ENCODE measurements at regions not wholly inside any gene's neighbourhood (a gene's known extent, or its start where the extent isn't known, plus 50 kb on each side); places are given as distances from the start of the nearest gene placed in this dataset.
"Not testable (repeated sequence)": the region's sequence is repeated elsewhere in the genome, so short reads cannot be mapped to it uniquely, and the experiment has no call there.

DNA sequence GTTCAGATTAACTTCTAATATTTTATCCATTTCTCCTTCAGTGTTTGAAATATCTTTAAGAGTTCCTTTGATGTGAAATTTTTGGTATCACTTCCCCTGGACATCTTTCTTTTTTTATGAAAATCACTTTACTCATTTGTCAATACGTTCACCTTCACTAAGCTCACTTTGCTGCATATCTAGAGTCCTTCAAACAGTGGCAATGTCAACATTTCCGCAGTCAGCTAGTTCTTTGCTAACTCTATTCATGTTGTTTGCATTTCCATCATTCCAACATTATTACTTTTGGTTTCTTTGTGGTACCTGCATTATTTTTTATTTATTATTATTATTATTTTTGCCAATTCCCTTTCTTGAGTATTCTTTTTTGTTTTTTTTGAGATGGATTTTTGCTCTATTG lies 203.0 kb downstream of the GPAT3 start:
- in situ Hi-C loops (cut with HindIII; ENCODE audit: low sequenced_read_pairs) = no loop called here
- DNase-seq (ENCODE audit: low read depth, low spot score) = no peak
- no peak overlapping the region for H3K4me3 ChIP-seq (ENCODE audit: low read depth, low read length)
- TF ChIP-seq, protein P1, sequence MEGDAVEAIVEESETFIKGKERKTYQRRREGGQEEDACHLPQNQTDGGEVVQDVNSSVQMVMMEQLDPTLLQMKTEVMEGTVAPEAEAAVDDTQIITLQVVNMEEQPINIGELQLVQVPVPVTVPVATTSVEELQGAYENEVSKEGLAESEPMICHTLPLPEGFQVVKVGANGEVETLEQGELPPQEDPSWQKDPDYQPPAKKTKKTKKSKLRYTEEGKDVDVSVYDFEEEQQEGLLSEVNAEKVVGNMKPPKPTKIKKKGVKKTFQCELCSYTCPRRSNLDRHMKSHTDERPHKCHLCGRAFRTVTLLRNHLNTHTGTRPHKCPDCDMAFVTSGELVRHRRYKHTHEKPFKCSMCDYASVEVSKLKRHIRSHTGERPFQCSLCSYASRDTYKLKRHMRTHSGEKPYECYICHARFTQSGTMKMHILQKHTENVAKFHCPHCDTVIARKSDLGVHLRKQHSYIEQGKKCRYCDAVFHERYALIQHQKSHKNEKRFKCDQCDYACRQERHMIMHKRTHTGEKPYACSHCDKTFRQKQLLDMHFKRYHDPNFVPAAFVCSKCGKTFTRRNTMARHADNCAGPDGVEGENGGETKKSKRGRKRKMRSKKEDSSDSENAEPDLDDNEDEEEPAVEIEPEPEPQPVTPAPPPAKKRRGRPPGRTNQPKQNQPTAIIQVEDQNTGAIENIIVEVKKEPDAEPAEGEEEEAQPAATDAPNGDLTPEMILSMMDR (IDR thresholded peaks at IDR 0.05; ENCODE audit: low read depth, low read length) = no peak

DNA sequence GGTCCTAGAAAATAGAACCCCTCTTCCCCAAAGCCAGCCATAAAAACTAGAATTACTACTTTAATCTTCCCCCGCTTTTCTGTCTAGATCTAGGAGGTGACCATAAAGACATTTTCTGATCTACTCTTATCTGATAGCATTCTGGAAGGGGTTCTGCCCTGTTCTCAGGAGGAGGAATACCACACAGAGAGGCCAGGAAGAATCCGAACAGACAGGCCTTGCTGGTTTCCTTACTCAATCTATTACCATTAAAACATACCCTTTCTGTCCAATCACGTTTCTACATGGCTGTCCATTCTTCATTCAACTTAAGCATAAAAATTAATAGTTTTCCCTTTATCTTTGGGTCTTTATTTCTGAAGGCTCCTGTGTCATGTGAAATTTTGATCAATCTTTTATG lies 198.7 kb downstream of the GPAT3 start:
- TF ChIP-seq, protein P1 (IDR thresholded peaks at IDR 0.05; ENCODE audit: low read depth, low read length) = no peak
- H3K4me3 ChIP-seq (ENCODE audit: low read depth, low read length) = no peak overlapping the region
- in situ Hi-C loops (cut with HindIII; ENCODE audit: low sequenced_read_pairs) = no loop called here

DNA sequence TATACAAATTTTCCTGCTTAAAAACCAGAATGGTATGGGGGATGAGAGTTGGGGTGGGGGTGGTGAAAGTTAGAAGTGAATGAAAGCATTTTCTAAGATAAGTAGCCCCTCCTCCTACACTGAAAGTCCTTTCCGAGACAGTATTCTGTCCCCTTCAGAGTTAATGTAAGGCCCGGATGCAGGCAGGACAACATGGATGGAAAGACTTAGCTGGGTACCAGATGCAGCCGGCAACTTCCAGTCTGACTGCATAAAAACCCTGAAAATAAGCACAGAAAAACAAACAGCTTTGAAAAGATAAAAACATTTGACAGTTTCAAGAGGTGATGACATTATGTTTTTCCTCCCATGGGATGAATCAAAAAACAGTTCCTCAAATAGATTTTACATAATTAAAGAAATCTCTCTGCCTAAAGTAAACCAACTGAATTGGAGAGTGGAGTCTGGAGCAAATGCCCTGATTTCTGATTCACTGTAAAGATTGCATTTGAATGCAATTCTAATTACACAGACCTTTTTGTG lies 196.3 kb downstream of the GPAT3 start:
- no peak overlapping the region for H3K4me3 ChIP-seq (ENCODE audit: low read depth, low read length)
- in situ Hi-C loops (cut with HindIII; ENCODE audit: low sequenced_read_pairs) = no loop called here
- DNase-seq (ENCODE audit: low read depth, low spot score) = no peak

More for the DNA sequence above, 198.7 kb downstream of the GPAT3 start:
- DNase-seq (ENCODE audit: low read depth, low spot score) = no peak

DNA sequence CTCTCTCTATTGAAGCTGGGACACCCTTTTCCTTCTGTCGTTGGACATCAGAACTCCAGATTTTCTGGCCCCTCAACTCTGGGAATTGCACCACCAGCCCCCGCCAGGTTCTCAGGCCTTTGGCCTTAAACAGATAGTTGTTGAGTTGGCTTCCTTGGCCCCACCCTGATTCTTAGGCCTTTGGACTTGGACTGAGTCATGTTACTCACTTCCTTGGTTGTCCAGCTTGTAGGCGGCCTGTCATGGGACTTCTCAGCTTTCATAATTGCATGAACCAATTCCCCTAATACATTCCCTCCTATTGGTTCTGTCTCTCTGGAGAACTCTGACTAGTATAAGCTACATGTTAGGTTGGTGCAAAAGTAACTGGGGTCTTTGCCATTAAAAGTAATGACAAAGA lies 195.7 kb downstream of the GPAT3 start:
- no peak overlapping the region for H3K4me3 ChIP-seq (ENCODE audit: low read depth, low read length)
- TF ChIP-seq, protein P1 (IDR thresholded peaks at IDR 0.05; ENCODE audit: low read depth, low read length) = no peak
- DNase-seq (ENCODE audit: low read depth, low spot score) = no peak
- in situ Hi-C loops (cut with HindIII; ENCODE audit: low sequenced_read_pairs) = no loop called here

More for the DNA sequence above, 196.3 kb downstream of the GPAT3 start:
- TF ChIP-seq, protein P1 (IDR thresholded peaks at IDR 0.05; ENCODE audit: low read depth, low read length) = no peak

DNA sequence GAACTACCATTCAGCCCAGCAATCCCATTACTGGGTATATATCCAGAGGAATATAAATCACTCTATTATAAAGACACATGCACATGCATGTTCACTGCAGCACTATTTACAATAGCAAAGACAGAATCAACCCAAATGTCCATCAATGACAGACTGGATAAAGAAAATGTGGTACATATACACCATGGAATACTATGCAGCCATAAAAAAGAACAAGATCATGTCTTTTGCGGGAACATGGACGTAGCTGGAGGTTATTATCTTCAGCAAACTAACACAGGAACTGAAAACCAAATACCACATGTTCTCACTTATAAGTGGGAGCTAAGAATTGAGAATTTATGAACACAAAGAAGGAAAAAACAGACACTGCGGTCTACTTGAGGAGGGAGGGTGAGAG lies 195.1 kb downstream of the GPAT3 start:
- in situ Hi-C loops (cut with HindIII; ENCODE audit: low sequenced_read_pairs); DNase-seq (ENCODE audit: low read depth, low spot score); H3K4me3 ChIP-seq (ENCODE audit: low read depth, low read length): not testable (repeated sequence)

DNA sequence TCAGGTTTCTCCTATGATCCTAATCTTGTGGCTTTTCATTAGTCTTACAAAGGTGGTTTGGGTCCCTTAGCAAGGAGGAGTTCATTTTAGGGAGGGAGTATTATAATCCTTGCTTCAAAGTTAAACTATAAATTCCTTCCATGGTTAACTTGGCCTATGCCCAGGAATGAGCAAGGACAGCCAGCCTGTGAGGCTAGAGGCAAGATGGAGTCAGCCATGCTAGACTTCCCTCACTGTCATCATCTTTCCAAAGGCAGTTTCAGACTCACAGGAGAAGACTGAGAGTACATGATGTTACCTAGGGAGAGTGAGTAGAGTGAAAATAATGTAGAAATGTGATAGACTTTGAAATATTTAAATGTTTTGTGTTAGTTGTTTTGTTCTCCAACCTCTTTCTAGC lies 192.3 kb downstream of the GPAT3 start:
- no peak for DNase-seq (ENCODE audit: low read depth, low spot score)

DNA sequence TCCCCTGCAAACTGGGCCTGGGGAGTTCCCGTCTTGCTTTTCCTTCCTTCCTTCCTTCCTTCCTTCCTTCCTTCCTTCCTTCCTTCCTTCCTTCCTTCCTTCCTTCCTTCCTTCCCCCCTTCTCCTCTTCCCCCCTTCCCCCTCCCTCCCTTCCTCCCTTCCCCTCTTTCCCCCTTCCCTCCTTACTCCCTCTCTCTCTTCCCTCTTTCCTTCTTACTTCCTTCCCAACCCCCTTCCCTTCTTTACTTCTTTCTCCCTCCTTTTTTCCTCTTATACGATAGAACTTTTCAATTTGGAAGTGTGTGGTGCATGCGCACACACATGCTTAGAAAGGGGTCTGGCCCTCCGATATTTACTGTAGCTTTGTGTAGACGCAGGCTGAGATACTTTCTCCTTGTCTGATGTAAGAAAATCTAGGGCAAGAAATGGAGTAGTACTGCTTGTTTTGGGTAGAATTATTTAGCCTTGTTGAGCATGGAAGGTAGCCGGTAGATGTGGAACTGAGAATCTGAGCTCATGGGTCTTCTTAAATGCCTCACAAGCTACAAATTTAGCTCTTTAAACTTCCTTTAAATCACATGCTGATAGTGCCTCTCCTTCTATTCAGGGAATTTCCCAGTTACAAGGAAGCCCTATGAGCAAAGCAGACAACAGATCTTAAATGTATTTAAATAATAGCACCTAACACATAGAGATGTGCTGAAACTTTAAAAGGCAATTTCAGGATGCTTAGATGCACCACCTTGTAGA lies 189.6 kb downstream of the GPAT3 start:
- in situ Hi-C loops (cut with HindIII; ENCODE audit: low sequenced_read_pairs) = no loop called here
- DNase-seq (ENCODE audit: low read depth, low spot score) = no peak
- TF ChIP-seq, protein P1 (IDR thresholded peaks at IDR 0.05; ENCODE audit: low read depth, low read length) = no peak

More for the DNA sequence above, 192.3 kb downstream of the GPAT3 start:
- TF ChIP-seq, protein P1 (IDR thresholded peaks at IDR 0.05; ENCODE audit: low read depth, low read length) = no peak
- no peak overlapping the region for H3K4me3 ChIP-seq (ENCODE audit: low read depth, low read length)
- in situ Hi-C loops (cut with HindIII; ENCODE audit: low sequenced_read_pairs) = no loop called here

More for the DNA sequence above, 189.6 kb downstream of the GPAT3 start:
- no peak overlapping the region for H3K4me3 ChIP-seq (ENCODE audit: low read depth, low read length)
